Suppressor macrophage treated with lipopolysaccharide for 1 hour (primary cell): ENCODE measurements at regions not wholly inside any gene's neighbourhood (a gene's known extent, or its start where the extent isn't known, plus 50 kb on each side); places are given as distances from the start of the nearest gene placed in this dataset.
"Not testable (repeated sequence)": the region's sequence is repeated elsewhere in the genome, so short reads cannot be mapped to it uniquely, and the experiment has no call there.

Source experiments
- DNase-seq, 3 donors: peaks; one replicate each; pipeline ENCODE4 v3.0.0-alpha.2; 2020 to 2022

GRCh38 chr10:63675171-63675570, 154.0 kb downstream of the REEP3 start:
- DNase-seq = no peak

DNA sequence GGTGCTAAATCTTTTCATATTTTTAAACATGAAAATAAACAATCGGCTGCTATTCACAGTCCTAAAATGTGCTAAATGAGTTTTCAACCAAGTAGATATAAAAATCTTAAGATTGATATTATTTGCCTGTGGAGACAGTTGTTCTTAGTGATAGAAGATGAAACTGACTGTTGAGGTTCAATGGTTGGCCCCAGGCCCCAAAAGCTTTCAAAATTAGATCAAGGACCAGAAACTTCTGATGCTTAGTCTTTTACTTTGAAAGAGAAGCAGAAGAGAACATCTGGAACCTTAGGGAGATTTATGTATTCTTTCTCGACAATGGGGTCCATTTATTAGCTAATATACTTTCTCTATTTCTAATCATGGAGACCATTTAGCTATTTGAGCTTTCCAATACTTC, 155.8 kb downstream of the REEP3 start:
- no peak for DNase-seq

DNA sequence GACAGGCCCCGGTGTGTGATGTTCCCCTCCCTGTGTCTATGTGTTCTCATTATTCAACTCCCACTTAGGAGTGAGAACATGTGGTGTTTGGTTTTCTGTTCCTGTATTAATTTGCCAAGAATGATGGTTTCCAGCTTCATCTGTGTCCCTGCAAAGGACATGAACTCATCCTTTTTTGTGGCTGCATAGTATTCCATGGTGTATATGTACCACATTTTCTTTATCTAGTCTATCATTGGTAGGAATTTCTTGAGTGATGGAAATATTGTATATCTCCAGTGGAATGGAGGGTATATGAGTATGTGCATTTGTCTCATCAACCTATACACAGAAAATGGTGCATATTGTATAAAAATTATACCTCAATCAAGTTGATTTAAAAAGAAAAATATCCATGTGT, 159.3 kb downstream of the REEP3 start:
- not testable (repeated sequence) for DNase-seq

GRCh38 chr10:63681993-63682697, 160.9 kb downstream of the REEP3 start:
- no peak for DNase-seq

DNA sequence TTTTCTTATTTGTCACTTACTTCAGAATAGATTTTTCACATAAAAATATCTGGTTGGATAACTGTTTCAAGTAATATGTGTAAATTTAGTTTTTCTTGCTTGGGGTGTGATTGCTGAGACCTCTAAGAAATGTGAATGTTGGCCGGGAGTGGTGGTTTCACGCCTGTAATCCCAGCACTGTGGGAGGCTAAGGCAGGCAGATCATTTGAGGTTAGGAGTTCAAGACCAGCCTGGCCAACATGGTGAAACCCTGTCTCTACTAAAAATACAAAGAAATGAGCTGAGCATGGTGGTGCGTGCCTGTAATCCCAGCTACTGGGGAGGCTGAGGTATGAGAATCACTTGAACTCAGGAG, 161.5 kb downstream of the REEP3 start:
- not testable (repeated sequence) for DNase-seq

GRCh38 chr10:63683223-63683622, 162.0 kb downstream of the REEP3 start:
- DNase-seq = no peak

GRCh38 chr10:63683686-63684085, 162.5 kb downstream of the REEP3 start:
- DNase-seq = no peak

- no peak for DNase-seq
These were observed 163.2 kb downstream of the REEP3 start for GRCh38 chr10:63684257-63684936.

GRCh38 chr10:63689768-63690167, 168.6 kb downstream of the REEP3 start:
- no peak for DNase-seq

GRCh38 chr10:63692220-63692896, 171.2 kb downstream of the REEP3 start:
- DNase-seq = peak in 2 of 3 donors; percentile 60 to 65

- DNase-seq = peak in 2 of 3 donors; percentile 36 to 42
These were observed 171.8 kb downstream of the REEP3 start for GRCh38 chr10:63693021-63693420.

DNA sequence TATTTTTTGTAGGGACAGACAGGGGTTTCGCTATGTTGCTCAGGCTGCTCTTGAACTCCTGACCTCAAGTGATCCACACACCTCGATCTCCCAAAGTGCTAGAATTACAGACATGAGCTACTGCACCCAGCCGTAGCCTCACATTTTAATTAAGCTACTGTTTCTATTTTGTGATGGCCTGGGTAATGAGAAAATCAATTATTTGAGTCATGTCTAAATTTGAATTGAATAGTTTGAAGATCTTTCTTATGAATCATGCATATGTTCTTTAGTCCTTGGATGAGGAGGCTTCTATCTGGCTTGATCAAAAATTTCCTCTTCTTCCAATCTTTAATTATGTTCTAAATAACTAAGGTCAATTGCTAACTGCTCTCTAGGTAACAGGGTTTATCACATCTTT, 175.0 kb downstream of the REEP3 start:
- no peak for DNase-seq

DNA sequence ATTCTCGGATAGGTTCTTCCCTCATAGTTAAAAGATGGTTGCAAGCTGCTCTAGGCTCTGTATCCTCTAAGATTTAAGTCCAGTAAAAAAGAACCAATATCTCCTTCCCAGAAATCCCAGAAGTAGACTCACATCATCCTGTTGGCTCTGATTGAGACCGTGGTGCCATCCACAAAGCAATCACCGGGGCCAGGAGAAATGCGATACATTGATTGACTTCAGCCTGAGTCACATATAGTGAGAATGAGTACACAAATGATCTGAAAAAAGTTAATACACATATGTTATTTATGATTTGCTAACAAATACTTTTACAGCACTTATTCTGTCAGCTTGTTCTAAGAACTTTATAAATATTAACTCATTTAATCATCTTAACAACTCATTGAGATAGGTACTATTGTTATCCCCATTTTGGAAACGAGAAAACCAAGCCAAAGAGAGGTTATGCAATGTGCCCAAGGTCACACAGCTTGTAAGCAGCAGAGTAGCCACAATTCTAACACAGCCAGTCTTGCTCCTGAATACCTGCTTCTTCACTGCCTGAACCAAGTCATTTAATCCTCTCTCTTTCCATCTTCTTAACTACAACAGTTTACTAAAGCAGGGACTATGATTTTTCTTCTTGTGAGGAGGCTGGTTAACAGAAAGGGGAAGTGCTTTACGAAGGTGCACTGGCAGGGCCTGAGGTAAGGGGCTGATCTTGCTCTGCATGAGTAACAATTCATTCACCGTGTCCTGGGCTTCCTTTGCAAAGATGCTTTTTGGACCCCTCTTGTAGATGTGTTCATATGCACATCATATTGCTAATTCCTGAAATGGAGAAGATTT, 177.0 kb downstream of the REEP3 start:
- DNase-seq = no peak

DNA sequence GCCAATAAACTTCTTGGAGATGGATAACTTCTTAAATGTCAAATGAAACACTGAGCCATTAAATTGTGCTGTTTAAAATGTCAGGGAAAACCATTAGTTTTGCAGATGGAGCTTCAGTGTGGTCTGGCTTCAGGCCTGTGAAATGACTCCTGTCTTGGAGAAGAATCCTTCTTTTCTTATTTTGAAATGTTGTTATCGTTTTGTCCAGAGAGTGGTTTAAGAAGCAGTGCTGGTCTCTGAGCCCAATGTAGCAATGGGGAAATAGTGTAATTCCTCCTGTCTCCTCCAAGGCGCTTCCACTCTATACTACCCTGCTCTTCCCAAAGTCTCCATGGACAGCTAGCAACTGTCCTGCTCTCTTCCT, 177.6 kb downstream of the REEP3 start:
- no peak for DNase-seq

- peak; percentile 56 to 73 (median 72) for DNase-seq
These were observed 178.8 kb downstream of the REEP3 start for GRCh38 chr10:63699785-63700613.

DNA sequence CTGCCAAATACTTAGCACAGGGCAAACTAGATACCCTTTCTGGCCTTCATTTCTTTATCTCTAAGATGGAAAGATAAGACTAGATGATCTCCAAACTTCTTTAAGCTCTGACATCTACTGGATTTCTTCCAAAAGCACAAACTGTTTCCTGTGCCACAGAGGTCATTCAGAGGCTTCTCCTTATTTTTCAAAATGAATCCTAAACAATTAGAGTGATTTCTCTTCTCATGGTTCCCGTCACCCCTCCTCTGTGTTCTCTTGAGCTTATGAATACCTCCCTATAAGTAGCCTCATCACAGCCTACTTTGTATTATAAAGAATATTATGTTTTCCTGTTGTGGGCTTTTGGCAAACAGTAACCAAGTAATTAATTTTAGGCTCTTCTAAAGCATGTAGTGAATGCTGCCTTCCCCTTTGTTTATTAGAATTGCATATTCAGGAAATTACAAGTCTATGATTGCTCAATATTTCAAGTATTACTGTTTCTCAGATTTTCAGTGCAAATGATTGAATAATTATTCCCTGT, 179.5 kb downstream of the REEP3 start:
- peak in 2 of 3 donors; percentile 79 to 80 for DNase-seq

DNA sequence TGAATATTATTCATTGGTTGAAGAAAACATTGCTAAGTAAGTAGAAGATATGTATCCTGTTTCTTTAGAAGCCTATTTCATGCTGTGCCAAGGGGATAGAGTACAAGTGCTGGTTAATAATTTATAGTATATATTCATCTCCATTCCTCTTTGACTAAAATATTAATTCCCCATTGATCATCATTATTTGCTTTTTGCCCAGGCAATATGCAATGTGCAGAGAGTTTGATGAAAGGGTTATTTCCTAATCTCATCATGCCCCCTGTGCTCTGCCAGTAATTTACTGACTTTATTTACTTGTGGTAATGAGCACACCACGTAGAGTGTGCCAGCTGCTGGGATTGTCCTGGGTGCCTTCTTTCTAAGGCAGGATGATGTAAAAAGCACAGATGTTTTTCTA, 180.9 kb downstream of the REEP3 start:
- no peak for DNase-seq

DNA sequence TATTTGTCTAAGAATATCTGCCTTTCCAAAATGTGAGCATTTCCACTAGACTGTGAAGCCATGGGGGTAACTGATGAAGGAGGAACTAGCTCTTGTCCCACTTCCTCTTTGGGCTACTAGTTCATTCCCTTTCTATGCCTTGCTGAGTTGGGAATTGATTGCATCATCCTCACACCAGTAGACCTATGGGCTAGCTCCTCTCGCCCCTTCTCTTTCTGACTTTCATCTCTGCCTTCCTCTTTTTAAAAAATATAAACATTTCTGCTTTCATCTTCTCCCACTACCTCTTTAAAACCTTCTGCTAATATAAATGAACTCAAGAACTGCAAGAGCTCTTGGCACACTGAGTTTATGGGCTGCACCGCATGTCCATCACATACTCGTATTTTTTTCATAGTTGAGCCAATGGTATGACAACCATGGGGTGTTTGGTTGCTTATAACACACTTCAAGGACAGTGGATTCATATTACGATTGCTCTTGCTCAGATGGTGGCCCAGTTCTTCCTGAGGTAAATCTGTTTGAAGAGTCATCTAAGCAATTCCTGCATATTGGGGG, 182.0 kb downstream of the REEP3 start:
- peak; percentile 85 to 94 (median 91) for DNase-seq

GRCh38 chr10:63703740-63704345, 182.6 kb downstream of the REEP3 start:
- DNase-seq = no peak

- peak; percentile 81 to 96 (median 96) for DNase-seq
These were observed 186.2 kb downstream of the REEP3 start for GRCh38 chr10:63707254-63707910.

DNA sequence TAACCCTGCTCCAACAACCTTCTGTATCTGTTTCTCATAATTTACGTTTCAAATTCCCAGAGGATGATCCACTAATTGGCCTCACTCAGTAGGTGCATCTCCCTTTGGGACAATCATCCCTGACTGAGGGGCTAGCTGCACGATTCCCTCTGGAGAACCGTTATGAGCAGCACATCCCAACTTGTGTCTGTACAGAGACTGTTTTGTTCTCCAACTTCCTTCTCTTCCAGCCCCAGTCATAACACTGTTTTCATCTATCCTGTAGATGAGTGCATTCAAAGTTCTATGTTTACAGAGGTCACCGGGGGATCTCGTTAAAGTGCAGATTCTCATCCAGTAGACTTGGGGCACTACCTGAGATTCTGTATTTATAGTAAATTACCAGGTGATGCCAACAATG, 187.2 kb downstream of the REEP3 start:
- DNase-seq = no peak
